B cell (primary cell): ENCODE measurements at regions not wholly inside any gene's neighbourhood (a gene's known extent, or its start where the extent isn't known, plus 50 kb on each side); places are given as distances from the start of the nearest gene placed in this dataset.

Experiments used
- EZH2 ChIP-seq: IDR thresholded peaks from 2 replicates; pipeline ENCODE4 v1.6.1; 2012; ENCODE audit warnings: borderline replicate concordance, low read depth, mild to moderate bottlenecking, moderate library complexity, low read length; ENCODE audit not compliant: insufficient read depth, poor library complexity, severe bottlenecking
- TF ChIP-seq, protein P1 (sequence below): fragments of 200-600 bp; IDR thresholded peaks from one replicate; pipeline ENCODE4 v1.8.0; 2022; ENCODE audit warnings: antibody characterized with exemption, mild to moderate bottlenecking

DNA sequence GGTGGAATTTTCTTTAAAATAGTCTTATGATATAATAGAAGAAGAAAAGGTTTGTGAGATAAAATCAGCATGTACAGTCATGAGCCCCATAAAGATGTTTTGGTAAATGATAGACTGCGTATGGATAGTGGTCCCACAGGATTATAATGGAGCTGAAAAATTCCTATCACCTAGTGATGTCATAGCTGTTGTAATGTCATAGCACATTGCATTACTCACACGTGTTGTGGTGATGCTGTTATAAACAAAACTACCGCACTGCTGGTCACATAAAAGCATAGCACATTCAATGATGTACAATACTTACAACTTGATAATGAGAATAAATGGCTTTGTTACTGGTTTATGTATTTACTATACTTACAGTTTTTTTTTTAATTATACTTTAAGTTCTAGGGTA is 715.2 kb upstream of the HTR2C start:
- TF ChIP-seq, protein P1, sequence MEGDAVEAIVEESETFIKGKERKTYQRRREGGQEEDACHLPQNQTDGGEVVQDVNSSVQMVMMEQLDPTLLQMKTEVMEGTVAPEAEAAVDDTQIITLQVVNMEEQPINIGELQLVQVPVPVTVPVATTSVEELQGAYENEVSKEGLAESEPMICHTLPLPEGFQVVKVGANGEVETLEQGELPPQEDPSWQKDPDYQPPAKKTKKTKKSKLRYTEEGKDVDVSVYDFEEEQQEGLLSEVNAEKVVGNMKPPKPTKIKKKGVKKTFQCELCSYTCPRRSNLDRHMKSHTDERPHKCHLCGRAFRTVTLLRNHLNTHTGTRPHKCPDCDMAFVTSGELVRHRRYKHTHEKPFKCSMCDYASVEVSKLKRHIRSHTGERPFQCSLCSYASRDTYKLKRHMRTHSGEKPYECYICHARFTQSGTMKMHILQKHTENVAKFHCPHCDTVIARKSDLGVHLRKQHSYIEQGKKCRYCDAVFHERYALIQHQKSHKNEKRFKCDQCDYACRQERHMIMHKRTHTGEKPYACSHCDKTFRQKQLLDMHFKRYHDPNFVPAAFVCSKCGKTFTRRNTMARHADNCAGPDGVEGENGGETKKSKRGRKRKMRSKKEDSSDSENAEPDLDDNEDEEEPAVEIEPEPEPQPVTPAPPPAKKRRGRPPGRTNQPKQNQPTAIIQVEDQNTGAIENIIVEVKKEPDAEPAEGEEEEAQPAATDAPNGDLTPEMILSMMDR: no peak
- TF ChIP-seq EZH2: no peak
